22Rv1 (cell line): ENCODE measurements at regions not wholly inside any gene's neighbourhood (a gene's known extent, or its start where the extent isn't known, plus 50 kb on each side); places are given as distances from the start of the nearest gene placed in this dataset.

Experiments used
- CTCF ChIP-seq: fragments of 450-650 bp; IDR thresholded peaks from 2 replicates; pipeline ENCODE4 v1.5.1; 2017; ENCODE audit warnings: mild to moderate bottlenecking
- ZFX ChIP-seq: fragments of 450-650 bp; IDR thresholded peaks from 2 replicates; pipeline ENCODE4 v1.6.1; 2017; ENCODE audit warnings: antibody characterized with exemption, borderline replicate concordance

GRCh38 chr1:226476066-226476465 lies 68.2 kb upstream of the PARP1 start:
- TF ChIP-seq CTCF (no peak), ZFX (no peak)
